ENCODE measurements at regions not wholly inside any gene's neighbourhood (a gene's known extent, or its start where the extent isn't known, plus 50 kb on each side); places are given as distances from the start of the nearest gene placed in this dataset.

DNA sequence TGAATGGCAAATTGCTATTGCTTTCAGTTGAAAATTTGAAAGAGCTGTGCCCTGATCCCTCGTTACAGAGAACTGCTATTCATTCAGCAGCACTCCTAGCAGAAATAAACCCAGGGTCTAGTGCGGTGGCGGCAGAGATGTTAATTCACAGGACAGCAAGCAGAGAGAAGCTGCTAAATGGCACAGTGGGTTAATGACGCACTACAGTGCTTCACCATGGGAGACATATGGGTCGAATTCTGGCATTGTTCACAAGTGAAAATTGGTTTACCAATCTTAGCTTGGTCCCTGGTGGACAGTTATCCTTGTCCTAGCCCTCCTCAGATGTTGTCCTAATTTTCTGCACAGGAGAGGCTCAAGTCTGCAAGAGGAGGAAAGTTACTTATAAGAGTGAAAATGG, 807.4 kb downstream of the TLE1 start:
- Histone ChIP-seq H3K27ac (no peak overlapping the region), H3K4me3 (no peak overlapping the region), H3K4me2 (no peak overlapping the region), H3K36me3 (no peaks in the 10 kb centered on the region), H3K4me1 (no peaks in the 10 kb centered on the region), H3K9ac (no peak overlapping the region), H3K9me3 (no peaks in the 10 kb centered on the region), H3K27me3 (no peaks in the 10 kb centered on the region), H4K20me1 (no peaks in the 10 kb centered on the region)
- no peak for TF ChIP-seq Cebpa-rat (IDR thresholded peaks at IDR 0.05)

DNA sequence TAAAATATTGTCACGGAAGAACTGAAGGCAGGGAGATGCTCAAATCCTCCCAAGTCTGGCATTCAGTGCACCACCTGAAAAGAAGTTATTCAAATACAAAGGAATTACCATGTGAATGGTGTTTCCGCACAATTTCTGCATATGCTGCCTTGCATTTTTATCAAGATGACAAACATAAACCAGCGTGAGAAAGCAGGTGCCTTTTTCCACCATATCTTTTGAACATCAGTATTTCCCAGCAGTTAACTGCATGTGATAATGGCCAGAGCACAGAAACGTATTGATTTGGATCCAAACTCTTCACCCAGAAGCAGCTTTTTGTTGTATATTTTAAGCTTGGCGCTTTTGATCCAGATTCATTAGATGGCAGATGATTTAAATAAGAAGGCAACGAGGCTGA, 808.0 kb downstream of the TLE1 start:
- no peak for TF ChIP-seq Cebpa-rat (IDR thresholded peaks at IDR 0.05)
- H4K20me1 ChIP-seq, result no peaks in the 10 kb centered on the region
- no peak overlapping the region for H3K4me3 ChIP-seq
- H3K4me1 ChIP-seq, result no peaks in the 10 kb centered on the region
- H3K4me2 ChIP-seq, result no peak overlapping the region
- no peak overlapping the region for H3K27ac ChIP-seq
- no peaks in the 10 kb centered on the region for H3K27me3 ChIP-seq
- no peak overlapping the region for H3K9ac ChIP-seq
- H3K36me3 ChIP-seq, result no peaks in the 10 kb centered on the region
- H3K9me3 ChIP-seq, result no peaks in the 10 kb centered on the region

DNA sequence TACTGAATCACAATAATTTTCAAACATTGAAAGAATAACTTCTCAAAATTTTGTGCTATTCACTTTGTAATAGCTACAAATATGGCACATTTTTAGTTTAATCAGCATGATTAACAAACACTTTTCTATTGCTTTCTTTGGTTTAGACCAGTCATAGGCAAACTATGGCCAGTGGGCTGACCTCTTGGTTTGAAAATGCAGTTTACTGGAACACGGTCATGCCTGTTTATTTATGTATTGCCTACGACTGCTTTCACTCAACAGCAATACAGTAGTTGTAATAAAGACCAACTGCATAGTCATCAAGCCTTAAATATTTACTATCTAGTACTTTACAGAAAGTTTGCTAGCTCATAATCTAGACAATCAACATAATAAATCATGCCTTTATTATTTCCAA, 810.8 kb downstream of the TLE1 start:
- Histone ChIP-seq H3K27me3 (no peaks in the 10 kb centered on the region), H3K27ac (no peak overlapping the region), H3K4me1 (no peaks in the 10 kb centered on the region), H3K9ac (no peak overlapping the region), H3K4me3 (no peak overlapping the region), H3K36me3 (no peaks in the 10 kb centered on the region), H4K20me1 (no peaks in the 10 kb centered on the region), H3K9me3 (no peaks in the 10 kb centered on the region), H3K4me2 (no peak overlapping the region)
- no peak for TF ChIP-seq Cebpa-rat (IDR thresholded peaks at IDR 0.05)

GRCh38 chr9:80875947-80876346, 813.4 kb downstream of the TLE1 start:
- Histone ChIP-seq H3K9ac (no peak overlapping the region), H3K9me3 (no peaks in the 10 kb centered on the region), H3K4me2 (no peak overlapping the region), H3K4me3 (no peak overlapping the region), H4K20me1 (no peaks in the 10 kb centered on the region), H3K36me3 (no peaks in the 10 kb centered on the region), H3K4me1 (no peaks in the 10 kb centered on the region), H3K27ac (no peak overlapping the region), H3K27me3 (no peaks in the 10 kb centered on the region)
- TF ChIP-seq Cebpa-rat (IDR thresholded peaks at IDR 0.05), result no peak

- no peaks in the 10 kb centered on the region for H3K27me3 ChIP-seq
- no peak overlapping the region for H3K4me3 ChIP-seq
- no peak for TF ChIP-seq Cebpa-rat (IDR thresholded peaks at IDR 0.05)
- no peak overlapping the region for H3K27ac ChIP-seq
- H4K20me1 ChIP-seq, result no peaks in the 10 kb centered on the region
- H3K9me3 ChIP-seq, result no peaks in the 10 kb centered on the region
- H3K4me1 ChIP-seq, result no peaks in the 10 kb centered on the region
- no peaks in the 10 kb centered on the region for H3K36me3 ChIP-seq
- no peak overlapping the region for H3K9ac ChIP-seq
- H3K4me2 ChIP-seq, result no peak overlapping the region
Measured at GRCh38 chr9:80874276-80874675, 815.1 kb downstream of the TLE1 start.

DNA sequence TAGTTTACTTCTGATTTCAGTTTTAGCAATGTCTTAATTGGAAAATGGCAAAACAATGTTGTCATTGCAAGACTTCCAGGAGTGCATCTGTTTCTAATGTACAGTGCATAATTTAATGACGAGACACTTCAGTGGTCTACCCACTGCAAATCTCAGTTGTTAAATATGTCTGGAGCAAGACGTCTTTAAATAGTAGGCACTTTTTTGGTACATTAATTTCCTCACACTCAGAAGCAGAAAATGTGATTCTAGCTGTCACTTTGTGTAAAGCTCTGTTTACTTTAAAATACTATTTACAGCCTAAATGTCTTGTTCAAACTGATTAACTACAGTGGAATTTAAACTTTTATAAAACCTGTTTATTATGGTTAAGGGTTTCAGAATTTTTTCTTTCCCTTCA, 815.5 kb downstream of the TLE1 start:
- H3K27ac ChIP-seq, result no peak overlapping the region
- no peaks in the 10 kb centered on the region for H4K20me1 ChIP-seq
- H3K4me3 ChIP-seq, result no peak overlapping the region
- H3K36me3 ChIP-seq, result no peaks in the 10 kb centered on the region
- no peak overlapping the region for H3K4me2 ChIP-seq
- TF ChIP-seq Cebpa-rat (IDR thresholded peaks at IDR 0.05), result no peak
- no peaks in the 10 kb centered on the region for H3K9me3 ChIP-seq
- H3K27me3 ChIP-seq, result no peaks in the 10 kb centered on the region
- no peak overlapping the region for H3K9ac ChIP-seq
- H3K4me1 ChIP-seq, result no peaks in the 10 kb centered on the region

DNA sequence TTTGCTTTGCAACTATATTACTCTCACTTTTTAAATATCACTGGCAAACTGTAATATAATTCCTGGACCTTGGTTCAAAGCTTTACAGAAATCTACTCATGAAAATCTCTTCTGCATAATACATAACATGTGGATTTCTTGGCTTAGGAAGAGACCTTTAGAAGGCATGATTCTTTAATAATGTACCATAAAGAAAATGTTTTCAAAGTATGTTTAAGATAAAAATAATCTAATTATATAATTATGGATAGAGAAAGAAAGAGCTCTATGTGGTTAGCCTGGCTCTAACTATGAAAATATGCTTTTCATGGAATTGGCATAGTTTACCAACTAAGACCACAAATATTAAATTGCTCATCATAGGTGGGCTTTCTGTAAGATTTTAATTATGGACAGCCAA, 817.8 kb downstream of the TLE1 start:
- H3K4me2 ChIP-seq, result no peak overlapping the region
- no peaks in the 10 kb centered on the region for H3K4me1 ChIP-seq
- no peak overlapping the region for H3K4me3 ChIP-seq
- H3K9me3 ChIP-seq, result peaks cover 7% of the 10 kb centered on the region
- TF ChIP-seq Cebpa-rat (IDR thresholded peaks at IDR 0.05), result no peak
- H3K27ac ChIP-seq, result no peak overlapping the region
- no peaks in the 10 kb centered on the region for H3K27me3 ChIP-seq
- H3K36me3 ChIP-seq, result no peaks in the 10 kb centered on the region
- H4K20me1 ChIP-seq, result no peaks in the 10 kb centered on the region
- H3K9ac ChIP-seq, result no peak overlapping the region

DNA sequence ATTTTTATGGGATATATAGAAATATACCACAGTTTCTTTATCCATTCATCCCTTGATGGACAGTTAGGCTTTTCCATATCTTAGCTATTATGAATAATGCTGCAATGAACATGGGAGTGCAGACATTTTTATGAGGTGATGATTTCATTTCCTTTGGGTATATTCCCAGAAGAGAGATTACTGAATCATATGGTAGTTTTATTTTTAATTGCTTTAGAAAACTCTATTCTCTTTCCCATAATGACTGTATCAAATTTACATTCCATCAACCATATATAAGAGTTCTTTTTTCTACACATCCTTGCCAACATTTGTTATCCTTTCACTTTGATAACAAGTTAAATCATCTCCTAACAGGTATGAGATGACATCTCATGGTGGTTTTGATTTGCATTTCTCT, 821.6 kb downstream of the TLE1 start:
- H4K20me1 ChIP-seq, result no peaks in the 10 kb centered on the region
- H3K9ac ChIP-seq, result no peak overlapping the region
- H3K36me3 ChIP-seq, result no peaks in the 10 kb centered on the region
- no peak overlapping the region for H3K4me3 ChIP-seq
- H3K27ac ChIP-seq, result no peak overlapping the region
- TF ChIP-seq Cebpa-rat (IDR thresholded peaks at IDR 0.05), result no peak
- H3K27me3 ChIP-seq, result no peaks in the 10 kb centered on the region
- H3K4me2 ChIP-seq, result no peak overlapping the region
- H3K9me3 ChIP-seq, result peaks cover 16% of the 10 kb centered on the region
- no peaks in the 10 kb centered on the region for H3K4me1 ChIP-seq

- no peak overlapping the region for H3K4me2 ChIP-seq
- H3K4me3 ChIP-seq, result no peak overlapping the region
- H3K27ac ChIP-seq, result no peak overlapping the region
- H3K9ac ChIP-seq, result no peak overlapping the region
- TF ChIP-seq Cebpa-rat (IDR thresholded peaks at IDR 0.05), result no peak
- no peaks in the 10 kb centered on the region for H4K20me1 ChIP-seq
- no peaks in the 10 kb centered on the region for H3K36me3 ChIP-seq
- no peaks in the 10 kb centered on the region for H3K27me3 ChIP-seq
- no peaks in the 10 kb centered on the region for H3K4me1 ChIP-seq
- H3K9me3 ChIP-seq, result peaks cover 16% of the 10 kb centered on the region
Measured at GRCh38 chr9:80866576-80867227, 822.6 kb downstream of the TLE1 start.

GRCh38 chr9:80866121-80866520, 823.2 kb downstream of the TLE1 start:
- Histone ChIP-seq H3K9ac (no peak overlapping the region), H3K4me3 (no peak overlapping the region)
- TF ChIP-seq Cebpa-rat (IDR thresholded peaks at IDR 0.05), result no peak

DNA sequence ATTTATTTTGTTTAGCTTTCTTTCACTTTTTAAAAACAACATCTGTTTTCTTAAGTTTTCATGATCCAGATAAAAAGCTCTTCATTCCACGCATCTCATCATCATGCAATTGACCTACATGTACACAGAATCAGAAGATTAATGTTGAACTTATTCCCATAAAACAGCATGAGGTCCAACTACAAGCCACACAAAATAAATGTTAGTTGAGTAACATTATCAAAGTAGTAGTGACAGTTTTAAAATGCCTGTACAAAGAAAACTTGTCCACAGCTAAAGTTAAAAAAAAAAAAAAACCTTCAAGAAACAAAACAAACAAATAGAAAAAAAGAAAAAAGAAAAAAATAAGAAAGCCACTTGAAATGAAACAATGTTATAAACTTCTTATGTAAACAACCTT, 846.3 kb downstream of the TLE1 start:
- Histone ChIP-seq H3K36me3 (no peaks in the 10 kb centered on the region), H3K4me1 (no peaks in the 10 kb centered on the region), H3K4me3 (no peak overlapping the region), H3K9ac (no peak overlapping the region), H3K9me3 (no peaks in the 10 kb centered on the region), H3K27me3 (no peaks in the 10 kb centered on the region), H4K20me1 (no peaks in the 10 kb centered on the region), H3K27ac (no peak overlapping the region), H3K4me2 (no peak overlapping the region)
- TF ChIP-seq Cebpa-rat (IDR thresholded peaks at IDR 0.05), result no peak

More at GRCh38 chr9:80866121-80866520, 823.2 kb downstream of the TLE1 start:
- Histone ChIP-seq H3K4me1 (no peaks in the 10 kb centered on the region), H3K27me3 (no peaks in the 10 kb centered on the region), H3K9me3 (peaks cover 16% of the 10 kb centered on the region), H3K36me3 (no peaks in the 10 kb centered on the region), H3K4me2 (no peak overlapping the region), H4K20me1 (no peaks in the 10 kb centered on the region), H3K27ac (no peak overlapping the region)

All from BLaER1 (cell line).